IPS DF 6.9 (cell line): ENCODE measurements at regions not wholly inside any gene's neighbourhood (a gene's known extent, or its start where the extent isn't known, plus 50 kb on each side); places are given as distances from the start of the nearest gene placed in this dataset.

ENCODE experiments used
- DNase-seq: peaks from one replicate; pipeline ENCODE4 v3.0.0-alpha.2; 2013; ENCODE audit warnings: low read depth, low spot score
- H3K27ac ChIP-seq: one replicate; pipeline ENCODE4 v1.5.1; 2013; ENCODE audit warnings: low read length, control low read depth
- H3K27me3 ChIP-seq: 2 replicates; pipeline ENCODE4 v1.6.1; 2013; ENCODE audit warnings: mild to moderate bottlenecking, low read length; ENCODE audit not compliant: control insufficient read depth, insufficient read depth
- H3K36me3 ChIP-seq: 2 replicates; pipeline ENCODE4 v1.6.1; 2013; ENCODE audit warnings: low read length; ENCODE audit not compliant: control insufficient read depth, insufficient read depth
- H3K4me1 ChIP-seq: 2 replicates; pipeline ENCODE4 v1.6.1; 2013; ENCODE audit warnings: low read length; ENCODE audit not compliant: control insufficient read depth, insufficient read depth
- H3K4me3 ChIP-seq: 2 replicates; pipeline ENCODE4 v1.5.1; 2013; ENCODE audit warnings: mild to moderate bottlenecking, low read length
- H3K9me3 ChIP-seq: 2 replicates; pipeline ENCODE4 v1.6.1; 2013; ENCODE audit warnings: low read length, inconsistent platforms; ENCODE audit not compliant: control insufficient read depth, insufficient read depth
- WGBS: extraction: QIAGEN DNeasy Blood & Tissue Kit; methylation state at CpG from one replicate; pipeline ENCODE4 v1.1.7; 2013; ENCODE audit warnings: mixed read lengths, missing lambda C conversion rate; ENCODE audit not compliant: insufficient read length, insufficient coverage; 5-methylcytosine and 5-hydroxymethylcytosine counted together

DNA sequence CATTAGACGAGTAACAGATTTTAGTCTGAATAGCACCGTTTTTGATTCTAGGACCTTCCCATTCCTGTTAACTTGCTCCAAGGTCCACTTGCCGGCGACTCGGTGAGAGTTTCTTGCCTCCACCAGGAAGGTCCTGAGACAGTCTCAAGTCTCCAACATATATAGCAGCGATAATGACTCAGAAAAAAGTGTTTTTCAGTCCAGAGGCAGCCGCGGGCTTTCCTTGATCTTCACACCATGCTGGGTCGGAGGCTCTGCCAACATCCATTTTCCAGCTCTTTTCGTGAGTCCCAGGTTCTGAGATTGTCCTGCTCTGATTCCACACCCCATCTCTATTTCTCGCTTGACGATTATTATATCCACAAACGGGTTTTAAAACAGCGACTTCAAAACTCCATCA, 170.5 kb downstream of the GPX5 start:
- no CpG with 5 or more reads among the region's 14 CpGs for WGBS
- H3K4me1 ChIP-seq = no peaks in the 10 kb centered on the region
- H3K36me3 ChIP-seq = no peaks in the 10 kb centered on the region
- no peak overlapping the region for H3K27ac ChIP-seq
- no peak for DNase-seq
- peaks cover 3% of the 10 kb centered on the region; the same call in 1 of the 2 replicates for H3K27me3 ChIP-seq
- H3K4me3 ChIP-seq = no peak overlapping the region
- no peaks in the 10 kb centered on the region for H3K9me3 ChIP-seq

DNA sequence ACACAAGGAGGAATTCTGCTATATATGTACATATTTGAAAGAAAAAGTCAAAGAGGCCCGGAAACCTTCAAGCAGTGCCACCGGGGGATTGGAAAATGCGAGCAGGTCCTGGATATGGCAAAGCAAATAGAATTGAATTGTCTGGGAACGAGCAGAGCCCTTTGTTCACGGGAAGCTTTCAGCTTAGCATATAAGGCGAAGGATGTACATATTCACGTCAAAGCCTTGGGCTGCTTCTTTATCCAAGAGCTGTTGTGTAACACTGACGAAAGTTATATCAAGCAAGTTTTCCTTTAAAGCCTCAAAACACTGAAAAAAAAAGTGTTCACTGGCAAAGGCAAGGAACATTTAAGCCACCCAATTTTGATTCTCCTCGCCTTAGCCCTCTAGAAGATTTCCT, 171.0 kb downstream of the GPX5 start:
- H3K4me1 ChIP-seq = no peaks in the 10 kb centered on the region
- WGBS = no CpG with 5 or more reads among the region's 9 CpGs
- no peak overlapping the region for H3K4me3 ChIP-seq
- H3K27me3 ChIP-seq = peaks cover 3% of the 10 kb centered on the region; the same call in 1 of the 2 replicates
- no peak for DNase-seq
- no peaks in the 10 kb centered on the region for H3K9me3 ChIP-seq
- no peak overlapping the region for H3K27ac ChIP-seq
- no peaks in the 10 kb centered on the region for H3K36me3 ChIP-seq

DNA sequence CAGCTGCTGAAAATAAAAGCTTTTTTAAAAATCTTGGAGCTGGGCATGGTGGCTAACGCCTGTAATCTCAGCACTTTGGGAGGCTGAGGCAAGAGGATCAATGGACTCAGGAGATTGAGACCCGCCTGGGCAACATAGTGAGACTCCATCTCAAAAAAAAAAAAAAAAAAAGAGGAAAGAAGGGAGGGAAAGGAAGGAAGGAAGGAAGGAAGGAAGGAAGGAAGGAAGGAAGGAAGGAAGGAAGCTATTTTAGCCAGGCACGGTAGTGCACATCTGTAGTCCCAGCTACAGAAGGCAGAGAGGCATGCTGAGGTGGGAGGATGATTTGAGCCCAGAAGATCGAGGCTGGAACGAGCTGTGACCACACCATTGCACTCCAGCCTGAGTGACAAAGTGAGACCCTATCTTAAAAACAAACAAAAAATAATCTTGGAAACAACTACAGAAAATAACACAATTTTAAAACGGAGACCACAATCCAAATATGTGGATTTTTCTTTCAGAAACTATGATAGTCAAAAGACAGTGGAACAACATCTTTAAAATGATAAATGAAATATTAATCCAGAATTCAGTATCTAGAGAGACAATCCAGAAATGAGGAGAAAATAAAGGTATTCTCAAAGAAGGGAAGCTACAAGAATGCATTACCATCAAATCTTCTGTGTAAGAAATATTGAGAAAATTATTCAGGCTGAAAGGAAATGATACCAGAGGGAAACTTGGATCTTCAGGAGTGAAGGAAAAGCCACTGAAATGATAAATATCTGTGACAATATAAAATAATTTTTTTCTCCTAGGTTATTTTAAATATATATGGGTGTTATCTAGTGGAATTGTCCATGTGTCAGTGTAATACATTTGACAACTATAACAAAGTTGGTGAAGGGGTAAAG, 182.0 kb downstream of the GPX5 start:
- no peaks in the 10 kb centered on the region for H3K36me3 ChIP-seq
- H3K27me3 ChIP-seq = no peaks in the 10 kb centered on the region
- H3K27ac ChIP-seq = no peak overlapping the region
- no peak for DNase-seq
- no peak overlapping the region for H3K4me3 ChIP-seq
- WGBS = no CpG with 5 or more reads among the region's 6 CpGs
- H3K9me3 ChIP-seq = no peaks in the 10 kb centered on the region; the same call in 1 of the 2 replicates
- H3K4me1 ChIP-seq = no peaks in the 10 kb centered on the region

DNA sequence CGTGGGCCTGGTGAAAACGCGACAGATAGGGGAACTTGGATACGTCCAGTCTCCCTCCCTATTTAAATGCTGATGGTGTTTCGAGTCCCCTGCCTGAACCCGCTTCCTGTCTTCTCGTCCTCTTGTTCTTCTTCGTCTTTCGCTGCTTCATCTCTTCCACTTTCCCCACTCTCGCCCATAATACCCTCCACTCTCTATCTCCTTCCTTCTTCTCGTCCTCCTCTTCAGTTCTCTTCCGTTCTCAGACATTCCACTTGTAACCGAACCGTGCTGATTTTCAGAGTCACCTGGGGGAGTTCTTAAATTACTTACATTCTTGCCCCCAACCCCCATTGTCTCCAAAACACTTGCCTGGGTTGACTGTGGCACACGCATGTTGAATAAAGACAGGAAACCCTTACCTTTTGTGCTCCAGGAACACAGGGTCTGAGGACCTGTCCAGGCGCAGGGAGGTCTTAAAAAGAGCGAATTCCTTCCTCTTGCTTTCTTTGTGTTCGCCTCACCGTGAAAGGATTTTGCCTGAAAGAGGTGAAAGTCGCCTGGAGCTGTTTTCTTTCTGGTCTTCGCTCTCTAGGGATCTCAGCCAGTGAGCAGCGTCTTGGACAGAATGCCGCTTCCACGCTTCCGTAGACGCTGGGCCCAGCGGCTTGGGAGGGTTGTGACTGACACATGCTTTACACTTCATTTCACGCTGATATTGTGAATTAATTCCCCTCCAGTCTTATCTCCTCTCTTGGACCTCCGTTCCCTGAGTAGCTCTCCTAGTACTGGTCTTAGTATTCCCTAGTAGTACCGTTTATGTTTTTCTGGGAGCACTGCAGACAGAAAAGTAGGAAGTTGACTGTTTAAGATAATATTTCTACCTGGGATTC, 184.0 kb downstream of the GPX5 start:
- DNase-seq = no peak
- H3K27me3 ChIP-seq = no peaks in the 10 kb centered on the region
- H3K9me3 ChIP-seq = no peaks in the 10 kb centered on the region; the same call in 1 of the 2 replicates
- H3K4me3 ChIP-seq = peak overlapping the region; percentile 67; the same call in 1 of the 2 replicates
- WGBS = no CpG with 5 or more reads among the region's 30 CpGs
- H3K27ac ChIP-seq = no peak overlapping the region
- no peaks in the 10 kb centered on the region for H3K36me3 ChIP-seq
- no peaks in the 10 kb centered on the region for H3K4me1 ChIP-seq

DNA sequence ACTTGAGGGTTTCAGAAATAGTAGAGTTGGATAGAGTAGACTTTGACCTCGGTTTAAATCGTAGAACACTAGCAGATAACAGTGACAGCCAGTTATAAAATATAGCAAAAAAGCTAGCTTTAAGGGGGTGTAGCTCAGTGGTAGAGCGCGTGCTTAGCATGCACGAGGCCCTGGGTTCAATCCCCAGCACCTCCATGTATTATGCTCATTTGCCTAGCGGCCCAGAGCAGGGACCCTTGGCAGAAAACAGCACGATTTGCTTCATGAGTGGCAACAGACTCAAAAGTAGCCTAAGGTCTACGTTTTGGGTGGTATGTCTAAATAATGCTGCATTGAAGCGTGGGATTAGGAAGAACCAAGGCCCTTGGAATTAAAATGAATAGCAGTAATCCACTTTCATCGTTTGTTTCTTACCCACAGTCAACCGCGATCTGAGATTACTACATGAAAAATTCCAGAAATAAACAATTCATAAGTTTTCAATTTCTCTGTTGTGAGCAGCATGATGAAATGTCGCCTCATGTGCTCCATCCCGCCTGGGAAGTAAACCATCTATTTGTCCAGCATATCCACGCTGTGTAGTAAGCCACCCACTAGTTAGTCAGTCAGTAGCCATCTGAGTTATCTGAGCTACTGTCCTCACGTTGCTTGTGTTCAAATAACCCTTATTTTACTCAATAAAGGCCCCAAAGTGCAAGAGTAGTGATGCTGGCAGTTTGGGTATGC, 184.9 kb downstream of the GPX5 start:
- no peaks in the 10 kb centered on the region for H3K4me1 ChIP-seq
- H3K36me3 ChIP-seq = no peaks in the 10 kb centered on the region
- no peaks in the 10 kb centered on the region for H3K27me3 ChIP-seq
- no CpG with 5 or more reads among the region's 16 CpGs for WGBS
- H3K27ac ChIP-seq = no peak overlapping the region
- H3K9me3 ChIP-seq = no peaks in the 10 kb centered on the region; the same call in 1 of the 2 replicates
- DNase-seq = no peak
- peak overlapping the region; percentile 67; the same call in 1 of the 2 replicates for H3K4me3 ChIP-seq

DNA sequence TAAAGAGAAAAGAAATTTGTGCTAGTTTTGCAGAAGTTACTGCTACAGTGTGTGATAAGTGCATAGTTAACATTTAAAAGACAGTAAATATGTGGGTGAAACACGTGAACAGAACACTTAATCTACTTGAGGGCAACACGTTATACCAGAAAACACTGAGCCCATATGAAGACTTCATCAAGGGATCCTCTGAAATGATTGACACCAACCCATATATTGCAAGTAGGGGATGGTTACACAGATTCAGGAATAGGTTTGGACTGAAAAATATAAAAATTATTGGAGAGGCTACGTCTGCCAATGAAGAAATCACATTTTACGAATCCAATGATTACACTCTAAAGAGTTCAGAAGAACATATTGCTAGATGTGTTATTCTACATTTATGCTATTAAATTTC, 185.6 kb downstream of the GPX5 start:
- no peak for DNase-seq
- no peaks in the 10 kb centered on the region for H3K4me1 ChIP-seq
- WGBS = no CpG with 5 or more reads among the region's 4 CpGs
- H3K27me3 ChIP-seq = no peaks in the 10 kb centered on the region
- H3K36me3 ChIP-seq = no peaks in the 10 kb centered on the region
- H3K27ac ChIP-seq = no peak overlapping the region
- H3K9me3 ChIP-seq = no peaks in the 10 kb centered on the region; the same call in 1 of the 2 replicates
- no peak overlapping the region for H3K4me3 ChIP-seq

DNA sequence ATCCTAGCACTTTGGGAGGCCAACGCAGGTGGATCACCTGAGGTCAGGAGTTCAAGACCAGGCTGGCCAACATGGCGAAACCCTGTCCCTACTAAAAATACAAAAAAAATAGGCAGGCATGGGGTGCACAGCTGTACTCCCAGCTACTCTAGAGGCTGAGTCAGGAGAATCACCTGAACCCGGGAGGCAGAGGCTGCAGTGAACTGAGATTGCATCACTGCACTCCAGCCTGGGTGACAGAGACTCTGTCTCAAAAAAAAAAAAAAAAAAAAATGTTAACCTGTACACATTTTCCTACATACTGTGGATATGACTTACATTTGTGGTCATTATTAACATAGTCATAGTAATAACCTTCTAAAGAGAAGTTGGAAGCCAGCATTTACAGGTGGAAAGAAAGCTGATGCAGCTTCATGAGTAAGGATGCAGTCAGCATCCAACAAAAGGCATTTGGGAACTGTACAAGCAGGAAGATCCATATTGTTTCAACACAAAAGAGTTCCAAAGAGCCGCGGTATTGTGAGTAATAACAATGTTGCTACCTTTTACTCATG, 186.2 kb downstream of the GPX5 start:
- no peak for DNase-seq
- WGBS = no CpG with 5 or more reads among the region's 5 CpGs
- Histone ChIP-seq H3K4me3 (no peak overlapping the region), H3K9me3 (no peaks in the 10 kb centered on the region; the same call in 1 of the 2 replicates), H3K36me3 (no peaks in the 10 kb centered on the region), H3K27me3 (no peaks in the 10 kb centered on the region), H3K4me1 (no peaks in the 10 kb centered on the region), H3K27ac (no peak overlapping the region)

DNA sequence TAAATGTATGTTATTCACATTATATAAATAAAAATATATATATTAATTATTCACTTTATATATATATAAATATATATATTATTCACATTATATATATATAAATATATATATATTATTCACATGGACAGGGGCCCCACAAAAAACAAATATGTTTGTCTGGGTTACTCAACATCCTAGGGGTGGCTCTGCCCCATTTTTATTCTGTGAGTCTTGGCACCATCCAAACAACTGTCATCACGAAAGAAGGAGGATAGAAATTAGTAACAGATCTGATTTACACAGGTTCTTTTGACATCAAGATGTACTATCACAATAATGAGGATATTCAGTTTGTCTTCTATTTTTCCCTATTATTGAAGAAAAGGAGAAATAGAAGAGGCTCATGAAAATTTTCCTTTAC, 187.3 kb downstream of the GPX5 start:
- H3K27me3 ChIP-seq = no peaks in the 10 kb centered on the region
- H3K4me1 ChIP-seq = no peaks in the 10 kb centered on the region
- H3K9me3 ChIP-seq = no peaks in the 10 kb centered on the region
- no peak overlapping the region for H3K27ac ChIP-seq
- H3K36me3 ChIP-seq = no peaks in the 10 kb centered on the region
- DNase-seq = no peak
- WGBS = no CpG with 5 or more reads among the region's 1 CpG
- H3K4me3 ChIP-seq = no peak overlapping the region

DNA sequence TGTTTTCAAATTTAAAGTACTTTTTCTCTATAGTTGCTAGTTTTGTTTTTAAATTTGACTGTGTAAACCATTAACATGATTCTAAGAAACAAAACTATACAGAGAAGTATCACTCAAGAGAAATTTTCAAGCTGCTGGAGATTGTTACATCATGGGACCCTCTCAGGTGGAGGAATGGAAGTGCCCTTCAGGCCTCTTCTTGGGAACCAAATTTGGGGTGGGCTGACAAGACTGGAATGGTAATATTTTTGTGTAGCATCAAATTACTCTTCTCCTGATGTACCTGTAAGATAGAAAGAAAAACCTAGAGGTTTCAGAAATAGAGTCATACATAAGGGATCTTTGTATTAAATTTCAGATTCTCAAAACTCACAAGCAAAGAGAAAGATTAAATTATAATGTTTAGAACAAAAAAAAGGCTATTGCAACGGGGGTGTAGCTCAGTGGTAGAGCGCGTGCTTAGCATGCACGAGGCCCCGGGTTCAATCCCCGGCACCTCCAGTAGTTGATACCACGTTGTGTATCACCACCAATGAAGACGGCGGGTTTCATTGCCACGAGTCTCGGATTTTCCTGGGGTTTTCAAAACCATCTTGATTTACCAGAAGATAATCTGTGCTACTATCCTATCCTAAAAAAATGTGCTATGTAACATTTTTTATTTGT, 193.7 kb downstream of the GPX5 start:
- H3K27ac ChIP-seq = no peak overlapping the region
- no peaks in the 10 kb centered on the region for H3K9me3 ChIP-seq
- 0 out of 2 replicates have a peak, but pooled peaks cover 1% of the 10 kb centered on the region for H3K4me1 ChIP-seq
- WGBS = no CpG with 5 or more reads among the region's 11 CpGs
- no peak overlapping the region for H3K4me3 ChIP-seq
- no peak for DNase-seq
- H3K36me3 ChIP-seq = no peaks in the 10 kb centered on the region
- no peaks in the 10 kb centered on the region for H3K27me3 ChIP-seq
